Effector memory CD8-positive, alpha-beta T cell (primary cell): ENCODE measurements at regions not wholly inside any gene's neighbourhood (a gene's known extent, or its start where the extent isn't known, plus 50 kb on each side); places are given as distances from the start of the nearest gene placed in this dataset.
"Not testable (repeated sequence)": the region's sequence is repeated elsewhere in the genome, so short reads cannot be mapped to it uniquely, and the experiment has no call there.

Experiments used
- ATAC-seq: fragments of 150-1000 bp; cut with Tn5 transposase; replicated peaks from 2 replicates; pipeline ENCODE4 v1.10.0; 2021; ENCODE audit warnings: mild to moderate bottlenecking, moderate library complexity
- DNase-seq, 3 experiments: peaks; one replicate each; pipeline ENCODE4 v3.0.0; 2021
- H3K27ac Mint-ChIP-seq, 2 donors: one replicate each; pipeline ENCODE4 v1.8.0; 2022; ENCODE audit warnings: mild to moderate bottlenecking in 2 of 2, mixed read lengths in 2 of 2, moderate library complexity in 2 of 2
- H3K27me3 Mint-ChIP-seq, 2 donors: one replicate each; pipeline ENCODE4 v1.8.0; 2022; ENCODE audit warnings: mixed read lengths in 2 of 2
- H3K36me3 Mint-ChIP-seq: one replicate; pipeline ENCODE4 v1.8.0; 2022; ENCODE audit warnings: mild to moderate bottlenecking, moderate library complexity, mixed read lengths; ENCODE audit not compliant: insufficient read depth
- H3K4me1 Mint-ChIP-seq, 2 donors: one replicate each; pipeline ENCODE4 v1.8.0; 2022; ENCODE audit warnings: low read depth in 2 of 2, mixed read lengths in 2 of 2
- H3K4me3 Mint-ChIP-seq, 2 donors: one replicate each; pipeline ENCODE4 v1.8.0; 2022; ENCODE audit warnings: mild to moderate bottlenecking in 2 of 2, mixed read lengths in 2 of 2, moderate library complexity in 2 of 2
- H3K9me3 Mint-ChIP-seq, 2 donors: one replicate each; pipeline ENCODE4 v1.8.0; 2022; ENCODE audit warnings: mixed read lengths in 2 of 2

DNA sequence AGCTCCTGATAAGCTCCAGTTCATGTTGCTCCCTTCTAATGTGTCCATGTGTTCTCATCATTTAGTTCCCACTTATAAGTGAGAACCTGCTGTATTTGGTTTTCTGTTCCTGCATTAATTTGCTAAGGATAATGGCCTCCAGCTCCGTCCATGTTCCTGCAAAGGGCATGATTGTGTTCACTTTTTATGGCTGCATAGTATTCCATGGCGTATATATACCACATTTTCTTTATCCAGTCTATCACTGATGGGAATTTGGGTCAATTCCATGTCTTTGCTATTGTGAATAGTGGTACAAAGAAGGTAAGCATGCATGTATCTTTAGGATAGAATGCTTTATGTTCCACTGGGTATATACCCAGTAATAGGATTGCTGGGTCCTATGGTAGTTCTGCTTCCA lies 197.2 kb upstream of the ITM2A start:
- Mint-ChIP-seq H3K36me3 (no peaks in the 10 kb centered on the region), H3K4me1 (no peaks in the 10 kb centered on the region), H3K9me3 (peaks cover 0 to 6% of the 10 kb centered on the region in 2 donors), H3K4me3 (no peak overlapping the region), H3K27ac (no peak overlapping the region), H3K27me3 (no peaks in the 10 kb centered on the region)
- DNase-seq (no peak), ATAC-seq (no peak)

DNA sequence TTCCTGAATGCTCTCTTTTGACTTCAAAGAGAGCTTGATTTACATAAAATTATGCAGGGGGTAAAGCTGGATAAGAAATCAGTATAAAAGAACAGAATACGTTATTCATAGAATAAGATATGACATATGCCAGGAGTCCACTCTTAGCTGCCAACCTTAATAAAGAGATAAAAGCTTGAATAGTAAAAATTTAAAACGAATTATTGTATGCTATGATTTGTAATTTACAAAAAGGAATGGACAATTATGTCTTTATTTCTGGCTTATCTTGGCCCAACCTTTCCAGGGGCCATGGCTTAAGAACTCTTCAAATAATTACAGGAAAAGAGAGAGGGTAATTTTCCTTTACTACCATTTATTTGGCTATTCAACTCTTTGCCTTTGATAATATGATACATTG lies 192.2 kb upstream of the ITM2A start:
- no peaks in the 10 kb centered on the region for H3K36me3 Mint-ChIP-seq
- H3K4me3 Mint-ChIP-seq: no peak overlapping the region
- H3K4me1 Mint-ChIP-seq: no peaks in the 10 kb centered on the region
- H3K27me3 Mint-ChIP-seq: no peaks in the 10 kb centered on the region
- no peak for ATAC-seq
- no peak for DNase-seq
- peaks cover 0 to 3% of the 10 kb centered on the region in 2 donors for H3K9me3 Mint-ChIP-seq
- no peak overlapping the region for H3K27ac Mint-ChIP-seq

DNA sequence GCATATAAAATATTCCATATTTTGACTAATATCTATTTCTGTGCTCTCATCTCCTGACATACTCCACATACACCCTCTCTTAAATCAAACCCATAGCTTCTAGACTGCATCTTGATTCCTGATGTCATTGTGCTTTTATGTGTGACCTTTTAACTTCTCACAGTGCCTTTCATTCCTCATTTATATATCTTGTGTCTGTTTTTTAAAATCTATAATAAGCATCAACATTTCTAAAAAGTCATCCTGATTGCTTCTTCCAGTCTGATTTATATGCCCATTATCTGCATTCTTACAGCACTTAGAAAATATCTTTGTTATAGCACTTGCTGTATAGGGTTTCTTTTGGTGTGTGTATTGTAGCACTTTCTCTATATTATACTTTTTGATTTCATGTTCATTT lies 190.1 kb upstream of the ITM2A start:
- no peaks in the 10 kb centered on the region for H3K27me3 Mint-ChIP-seq
- no peaks in the 10 kb centered on the region for H3K36me3 Mint-ChIP-seq
- no peak overlapping the region for H3K4me3 Mint-ChIP-seq
- no peak for ATAC-seq
- H3K9me3 Mint-ChIP-seq: peaks cover 0 to 1% of the 10 kb centered on the region in 2 donors
- DNase-seq: no peak
- no peak overlapping the region for H3K27ac Mint-ChIP-seq
- H3K4me1 Mint-ChIP-seq: no peaks in the 10 kb centered on the region

DNA sequence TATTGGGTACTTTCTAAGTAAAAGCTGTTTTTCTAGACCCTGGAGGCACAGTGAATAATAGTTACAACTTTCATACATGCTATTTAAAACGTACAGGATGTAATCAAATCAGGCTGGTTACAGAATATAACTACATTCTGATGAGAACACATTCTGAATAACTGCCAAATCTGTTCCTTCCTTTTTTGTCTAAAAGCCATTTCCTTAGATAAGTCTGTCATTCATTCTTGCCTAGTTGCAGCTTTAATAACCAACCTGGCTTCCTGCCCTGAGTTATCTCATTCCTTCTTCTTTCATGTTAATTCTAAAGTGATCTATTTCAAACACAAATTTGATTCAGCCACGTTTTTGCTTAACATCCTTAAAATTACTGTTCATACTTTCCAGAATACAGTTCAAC lies 189.7 kb upstream of the ITM2A start:
- Mint-ChIP-seq H3K27ac (no peak overlapping the region), H3K36me3 (no peaks in the 10 kb centered on the region), H3K4me1 (no peaks in the 10 kb centered on the region), H3K9me3 (peaks cover 0 to 1% of the 10 kb centered on the region in 2 donors), H3K27me3 (no peaks in the 10 kb centered on the region), H3K4me3 (no peak overlapping the region)
- ATAC-seq: no peak
- DNase-seq: no peak

DNA sequence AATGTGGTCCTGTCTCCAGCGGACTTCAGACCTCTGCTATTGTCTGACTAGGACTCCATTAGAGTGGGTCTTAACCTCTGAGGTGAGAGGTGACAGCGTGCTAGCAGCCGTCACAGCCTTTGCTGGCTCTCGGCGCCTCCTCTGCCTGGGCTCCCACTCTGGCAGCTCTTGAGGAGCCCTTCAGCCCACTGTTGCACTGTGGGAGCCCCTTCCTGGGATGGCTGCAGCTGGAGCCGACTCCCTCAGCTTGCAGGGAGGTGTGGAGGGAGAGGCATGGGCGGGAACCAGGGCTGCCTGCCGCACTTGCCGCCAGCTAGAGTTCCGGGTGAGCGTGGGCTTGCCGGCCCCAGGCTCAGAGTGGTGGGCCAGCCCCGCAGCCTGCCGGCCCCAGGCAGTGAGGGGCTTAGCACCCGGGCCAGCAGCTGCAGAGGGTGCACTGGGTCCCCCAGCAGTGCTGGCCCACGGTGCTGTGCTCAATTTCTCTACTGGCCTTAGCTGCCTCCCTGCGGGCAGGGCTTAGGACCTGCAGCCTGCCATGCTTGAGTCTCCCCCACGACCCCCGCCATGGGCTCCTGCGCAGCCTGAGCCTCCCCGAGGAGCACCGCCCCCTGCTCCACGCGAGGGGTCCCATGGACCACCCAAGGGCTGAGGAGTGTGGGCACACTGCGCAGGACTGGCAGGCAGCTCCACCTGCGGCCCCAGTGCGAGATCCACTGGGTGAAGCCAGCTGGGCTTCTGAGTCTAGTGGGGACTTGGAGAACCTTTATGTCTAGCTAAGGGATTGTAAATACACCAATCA lies 163.4 kb upstream of the ITM2A start:
- no peaks in the 10 kb centered on the region for H3K4me1 Mint-ChIP-seq
- H3K27me3 Mint-ChIP-seq: no peaks in the 10 kb centered on the region
- no peak overlapping the region for H3K4me3 Mint-ChIP-seq
- no peak overlapping the region for H3K27ac Mint-ChIP-seq
- no peaks in the 10 kb centered on the region for H3K36me3 Mint-ChIP-seq
- DNase-seq (no peak), ATAC-seq (no peak)
- no peaks in the 10 kb centered on the region for H3K9me3 Mint-ChIP-seq

DNA sequence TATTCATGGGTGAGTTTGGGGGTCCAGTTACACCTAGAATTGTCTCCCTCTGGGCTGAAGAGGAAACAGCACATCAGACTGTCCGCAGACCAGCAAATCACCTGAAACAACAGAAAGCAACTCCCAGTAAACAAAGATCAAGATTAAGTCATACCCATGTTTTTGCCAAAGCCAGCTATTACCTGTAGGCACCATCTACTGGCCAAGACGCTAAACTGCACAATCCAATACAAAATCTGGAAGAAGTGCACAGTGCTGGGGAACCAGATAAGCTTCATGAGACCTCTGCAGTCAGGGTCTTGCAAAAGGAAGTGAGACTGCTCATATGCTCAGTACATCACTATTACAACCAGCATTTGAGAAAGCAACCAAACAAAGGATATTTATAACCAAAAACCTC lies 157.5 kb upstream of the ITM2A start:
- Mint-ChIP-seq H3K9me3 (no peaks in the 10 kb centered on the region), H3K4me3 (no peak overlapping the region), H3K27ac (no peak overlapping the region), H3K4me1 (no peaks in the 10 kb centered on the region), H3K27me3 (no peaks in the 10 kb centered on the region), H3K36me3 (no peaks in the 10 kb centered on the region)
- DNase-seq (no peak), ATAC-seq (no peak)

DNA sequence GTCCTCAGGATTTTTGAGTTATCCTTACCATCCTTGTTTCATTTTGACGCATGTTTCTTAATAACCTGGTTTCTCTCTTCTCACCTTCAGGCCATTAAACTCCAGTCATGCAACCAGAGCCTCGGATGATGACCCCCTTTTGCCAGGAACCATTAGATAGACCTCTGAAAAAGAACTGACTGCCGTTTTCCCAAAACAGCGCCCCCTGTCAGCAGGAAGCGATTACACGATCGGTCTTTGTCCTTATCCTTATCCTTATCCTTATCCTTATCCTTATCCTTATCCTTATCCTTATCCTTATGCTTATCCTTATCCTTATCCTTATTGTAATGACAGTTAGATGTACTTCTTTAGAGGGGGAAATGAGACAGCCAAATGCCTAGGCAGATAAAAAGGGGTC lies 148.4 kb upstream of the ITM2A start:
- Mint-ChIP-seq H3K4me1 (no peaks in the 10 kb centered on the region), H3K9me3 (no peaks in the 10 kb centered on the region), H3K36me3 (no peaks in the 10 kb centered on the region), H3K27ac (no peak overlapping the region), H3K4me3 (no peak overlapping the region), H3K27me3 (peaks cover 0 to 17% of the 10 kb centered on the region in 2 donors)
- ATAC-seq (no peak), DNase-seq (no peak)

DNA sequence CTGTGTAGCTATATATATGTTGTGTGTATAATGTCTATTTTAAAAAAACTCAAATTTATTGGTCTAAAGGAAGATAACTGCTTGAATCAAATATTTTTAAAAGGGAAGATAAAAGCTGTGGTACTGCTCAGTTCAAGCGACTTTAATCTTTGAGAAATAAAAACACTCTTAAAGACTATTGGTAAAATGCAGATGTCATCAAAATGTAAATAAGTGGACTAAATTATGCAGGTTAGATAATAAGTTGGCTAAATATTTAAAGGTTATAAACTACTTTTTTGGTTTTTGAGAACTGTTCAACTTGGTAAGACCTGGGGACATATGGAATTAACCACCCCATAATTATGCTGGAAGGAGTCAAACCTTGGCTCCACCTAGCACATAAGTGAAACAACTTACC lies 144.7 kb upstream of the ITM2A start:
- H3K36me3 Mint-ChIP-seq: no peaks in the 10 kb centered on the region
- DNase-seq (no peak), ATAC-seq (no peak)
- no peaks in the 10 kb centered on the region for H3K4me1 Mint-ChIP-seq
- H3K4me3 Mint-ChIP-seq: no peak overlapping the region
- H3K27ac Mint-ChIP-seq: no peak overlapping the region
- peaks cover 0 to 14% of the 10 kb centered on the region in 2 donors for H3K27me3 Mint-ChIP-seq
- no peaks in the 10 kb centered on the region for H3K9me3 Mint-ChIP-seq

DNA sequence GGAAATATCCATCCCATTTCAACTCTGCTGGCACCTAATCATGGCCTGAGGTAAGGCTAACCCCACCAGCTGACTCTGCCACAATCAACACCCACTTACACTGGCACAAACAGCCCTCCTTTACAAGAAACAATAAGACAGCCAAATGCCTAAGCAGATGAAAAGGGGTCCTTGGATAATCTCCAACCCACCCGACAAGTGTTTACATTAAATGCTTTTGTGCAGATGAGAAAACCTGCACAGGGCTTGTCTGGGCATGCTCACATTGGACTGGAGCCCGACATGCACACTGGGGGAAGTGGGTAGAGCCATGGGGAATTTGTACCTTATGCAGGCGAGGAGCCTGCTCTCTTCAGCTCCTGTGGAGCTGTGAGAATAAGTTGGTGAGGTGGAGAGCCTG lies 138.9 kb upstream of the ITM2A start:
- H3K36me3 Mint-ChIP-seq: no peaks in the 10 kb centered on the region
- no peaks in the 10 kb centered on the region for H3K9me3 Mint-ChIP-seq
- H3K4me1 Mint-ChIP-seq: no peaks in the 10 kb centered on the region
- H3K27me3 Mint-ChIP-seq: no peaks in the 10 kb centered on the region
- no peak overlapping the region for H3K4me3 Mint-ChIP-seq
- H3K27ac Mint-ChIP-seq: no peak overlapping the region
- ATAC-seq: no peak
- no peak for DNase-seq

DNA sequence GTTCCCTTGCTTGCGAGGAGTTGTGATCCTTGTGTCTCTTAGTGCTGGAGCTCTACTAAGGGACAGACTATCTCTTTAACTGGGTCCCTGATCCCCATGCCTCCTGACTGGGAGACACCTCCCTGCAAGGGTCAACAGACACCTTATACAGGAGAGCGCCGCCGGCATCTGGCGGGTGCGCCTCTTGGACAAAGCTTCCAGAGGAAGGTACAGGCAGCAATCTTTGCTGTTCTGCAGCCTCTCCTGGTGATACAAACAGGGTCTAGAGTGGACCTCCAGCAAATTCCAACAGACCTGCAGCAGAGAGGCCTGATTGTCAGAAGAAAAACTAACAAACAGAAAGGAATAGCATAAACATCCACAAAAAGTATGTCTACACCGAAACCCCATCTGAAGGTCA lies 115.6 kb upstream of the ITM2A start:
- ATAC-seq: no peak
- Mint-ChIP-seq H3K9me3 (peaks cover 0 to 6% of the 10 kb centered on the region in 2 donors), H3K4me3 (no peak overlapping the region)

DNA sequence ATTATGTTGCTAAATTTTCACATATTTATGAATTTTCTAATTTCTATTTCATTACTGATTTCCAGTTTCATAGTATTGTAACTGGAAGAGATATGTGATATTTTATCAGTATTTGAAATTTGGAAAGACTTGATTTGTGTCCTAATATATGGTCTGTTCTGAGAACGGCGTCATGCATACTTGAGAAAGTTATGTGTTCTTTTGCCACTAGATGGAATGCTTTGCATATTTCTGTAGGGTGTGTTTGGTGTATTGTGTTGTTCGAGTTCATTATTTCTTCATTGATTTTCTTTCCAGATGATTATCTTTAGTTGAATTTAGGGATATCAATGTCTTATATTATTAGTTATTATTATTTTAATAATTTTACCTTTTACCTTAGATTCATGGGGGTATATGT lies 110.6 kb upstream of the ITM2A start:
- ATAC-seq (no peak), DNase-seq (no peak)
- H3K4me3 Mint-ChIP-seq: no peak overlapping the region
- H3K9me3 Mint-ChIP-seq: no peaks in the 10 kb centered on the region
- no peaks in the 10 kb centered on the region for H3K4me1 Mint-ChIP-seq
- H3K36me3 Mint-ChIP-seq: no peaks in the 10 kb centered on the region
- no peak overlapping the region for H3K27ac Mint-ChIP-seq
- peaks cover 19 to 28% of the 10 kb centered on the region in 2 donors for H3K27me3 Mint-ChIP-seq

More for the DNA sequence above, 115.6 kb upstream of the ITM2A start:
- no peaks in the 10 kb centered on the region for H3K36me3 Mint-ChIP-seq
- no peak for DNase-seq
- H3K27ac Mint-ChIP-seq: no peak overlapping the region
- peaks cover 47 to 61% of the 10 kb centered on the region in 2 donors for H3K27me3 Mint-ChIP-seq
- H3K4me1 Mint-ChIP-seq: no peaks in the 10 kb centered on the region

DNA sequence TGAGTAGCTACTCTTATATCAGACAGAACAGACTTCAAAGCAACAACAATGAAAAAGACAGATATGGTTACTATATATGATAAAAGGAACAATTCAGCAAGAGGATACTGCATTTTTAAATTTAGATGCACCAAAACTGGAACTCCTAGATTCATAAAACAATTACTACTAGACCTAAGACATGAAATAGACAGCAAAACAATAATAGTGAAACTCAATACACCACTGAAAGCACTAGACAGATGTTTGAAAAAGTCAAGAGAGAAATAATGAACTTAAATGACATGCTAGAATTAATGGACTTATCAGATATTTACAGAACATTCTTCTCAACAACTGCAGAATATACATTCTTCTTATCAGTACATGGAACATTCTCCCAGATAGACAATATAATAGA lies 99.5 kb upstream of the ITM2A start:
- ATAC-seq (no peak), DNase-seq (no peak)
- no peaks in the 10 kb centered on the region for H3K4me1 Mint-ChIP-seq
- H3K27ac Mint-ChIP-seq: no peak overlapping the region
- H3K27me3 Mint-ChIP-seq: peaks cover 7 to 8% of the 10 kb centered on the region in 2 donors
- no peaks in the 10 kb centered on the region for H3K9me3 Mint-ChIP-seq
- H3K36me3 Mint-ChIP-seq: no peaks in the 10 kb centered on the region
- H3K4me3 Mint-ChIP-seq: no peak overlapping the region

DNA sequence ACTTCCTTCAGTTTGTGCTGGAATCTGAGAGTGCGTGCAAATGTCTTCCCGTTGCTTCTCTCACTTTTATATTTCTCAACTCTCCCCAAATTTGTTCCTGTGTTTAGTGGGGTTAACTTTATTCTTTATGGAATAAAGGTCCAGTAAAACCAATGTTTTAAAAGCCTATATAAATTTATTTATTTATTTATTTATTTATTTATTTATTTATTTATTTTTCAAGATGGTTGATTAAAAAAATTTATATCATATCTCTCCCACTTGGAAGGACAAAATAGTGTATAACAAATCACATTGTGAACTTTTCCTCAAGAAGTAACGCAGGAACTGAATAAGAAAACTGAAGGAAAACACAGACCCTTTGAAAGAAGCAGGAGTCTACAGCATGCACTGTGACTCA lies 95.3 kb upstream of the ITM2A start:
- Mint-ChIP-seq H3K36me3 (no peaks in the 10 kb centered on the region), H3K9me3 (no peaks in the 10 kb centered on the region), H3K4me1 (no peaks in the 10 kb centered on the region), H3K4me3 (no peak overlapping the region), H3K27me3 (peaks cover 0 to 4% of the 10 kb centered on the region in 2 donors), H3K27ac (no peak overlapping the region)
- DNase-seq (no peak), ATAC-seq (no peak)

DNA sequence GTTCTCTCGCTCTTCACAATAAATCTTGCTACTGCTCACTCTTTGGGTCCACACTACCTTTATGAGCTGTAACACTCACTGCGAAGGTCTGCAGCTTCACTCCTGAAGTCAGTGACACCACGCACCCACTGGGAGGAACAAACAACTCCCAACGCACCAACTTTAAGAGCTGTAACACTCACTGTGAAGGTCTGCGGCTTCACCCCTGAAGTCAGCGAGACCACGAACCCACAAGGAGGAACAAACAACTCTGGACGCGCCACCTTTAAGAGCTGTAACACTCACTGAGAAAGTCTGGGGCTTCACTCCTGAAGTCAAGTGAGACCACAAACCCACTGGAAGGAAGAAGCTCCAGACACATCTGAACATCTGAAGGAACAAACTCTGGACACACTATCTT lies 89.5 kb upstream of the ITM2A start:
- H3K9me3 Mint-ChIP-seq, H3K4me1 Mint-ChIP-seq, H3K27me3 Mint-ChIP-seq, ATAC-seq, H3K36me3 Mint-ChIP-seq, H3K27ac Mint-ChIP-seq, DNase-seq: not testable (repeated sequence)
- peak overlapping the region in 1 of 2 donors; percentile 19 for H3K4me3 Mint-ChIP-seq
